IMR-90 (cell line): ENCODE measurements at regions not wholly inside any gene's neighbourhood (a gene's known extent, or its start where the extent isn't known, plus 50 kb on each side); places are given as distances from the start of the nearest gene placed in this dataset.
A peak's percentile ranks its signal among the peaks of the same experiment; 100 is the strongest.

Experiments
- ATAC-seq: fragments of 200-7000 bp; cut with Tn5 transposase; 2 replicates; pipeline ENCODE4 v1.9.1; 2020; ENCODE audit warnings: low read depth, mild to moderate bottlenecking, moderate library complexity
- BruUV-seq: library from RNA; stranded (reverse); fragments of 400-500 nt; replicated peaks from 2 replicates; lab custom pipeline; 2021; lab: Mats Ljungman, UMichigan
- CTCF ChIA-PET: fragments of 300-600 bp; formaldehyde crosslinking; extraction: SDS; loops from one replicate; lab custom pipeline; 2021; ENCODE audit warnings: antibody characterized with exemption; lab: Yijun Ruan, JAX
- POLR2A ChIA-PET: fragments of 300-600 bp; sonication (Branson Sonifier 250); formaldehyde crosslinking; loops from one replicate; lab custom pipeline; 2022; ENCODE audit warnings: antibody characterized with exemption; ENCODE audit not compliant: unreplicated experiment; lab: Charles Lee
- DNase-seq: peaks from one replicate; pipeline ENCODE4 v3.0.0; 2013
- H2AFZ ChIP-seq: replicated peaks from 2 replicates; pipeline ENCODE3; 2013; ENCODE audit warnings: low read length, mild to moderate bottlenecking; ENCODE audit not compliant: poor library complexity
- H2AK5ac ChIP-seq: 2 replicates; pipeline ENCODE4 v1.6.1; 2013; ENCODE audit warnings: low read depth, low read length, inconsistent platforms
- H2AK9ac ChIP-seq: replicated peaks from 2 replicates; pipeline ENCODE3; 2013; ENCODE audit warnings: mild to moderate bottlenecking, low read depth, low read length, moderate library complexity; ENCODE audit not compliant: poor library complexity
- H2BK120ac ChIP-seq: 2 replicates; pipeline ENCODE4 v1.6.1; 2013; ENCODE audit warnings: low read depth, low read length, inconsistent platforms
- H2BK15ac ChIP-seq: 3 replicates; pipeline ENCODE4 v1.6.1; 2013; ENCODE audit warnings: low read depth, low read length, inconsistent platforms
- H2BK20ac ChIP-seq: 2 replicates; pipeline ENCODE4 v1.6.1; 2013; ENCODE audit warnings: low read depth, mild to moderate bottlenecking, inconsistent platforms, low read length, moderate library complexity
- H2BK5ac ChIP-seq: 2 replicates; pipeline ENCODE4 v1.6.1; 2013; ENCODE audit warnings: mild to moderate bottlenecking, low read depth, low read length, inconsistent platforms; ENCODE audit not compliant: poor library complexity, severe bottlenecking
- H3K14ac ChIP-seq: replicated peaks from 2 replicates; pipeline ENCODE4 v1.6.1; 2013; ENCODE audit warnings: low read depth, low read length, inconsistent platforms
- H3K18ac ChIP-seq: 2 replicates; pipeline ENCODE4 v1.6.1; 2013; ENCODE audit warnings: low read depth, low read length, control low read depth
- H3K23ac ChIP-seq: 2 replicates; pipeline ENCODE4 v1.6.1; 2013; ENCODE audit warnings: low read depth, low read length, inconsistent platforms
- H3K27ac ChIP-seq: 2 replicates; pipeline ENCODE4 v1.5.1; 2013; ENCODE audit warnings: mild to moderate bottlenecking, control low read depth, low read length; ENCODE audit not compliant: insufficient read depth
- H3K27me3 ChIP-seq: 2 replicates; pipeline ENCODE4 v1.6.1; 2013; ENCODE audit warnings: low read length; ENCODE audit not compliant: control insufficient read depth, insufficient read depth
- H3K36me3 ChIP-seq: 2 replicates; pipeline ENCODE4 v1.6.1; 2013; ENCODE audit warnings: low read length, mixed read lengths; ENCODE audit not compliant: control insufficient read depth, insufficient read depth
- H3K4ac ChIP-seq: 2 replicates; pipeline ENCODE4 v1.6.1; 2013; ENCODE audit warnings: low read depth, low read length, inconsistent platforms
- H3K4me1 ChIP-seq: 2 replicates; pipeline ENCODE4 v1.6.1; 2013; ENCODE audit warnings: low read length, mixed read lengths; ENCODE audit not compliant: control insufficient read depth, insufficient read depth
- H3K4me2 ChIP-seq: 2 replicates; pipeline ENCODE4 v1.6.1; 2013; ENCODE audit warnings: low read depth, mild to moderate bottlenecking, control low read depth, low read length, moderate library complexity
- H3K4me3 ChIP-seq: 2 replicates; pipeline ENCODE4 v1.5.1; 2013; ENCODE audit warnings: low read depth, mild to moderate bottlenecking, control low read depth, low read length, moderate library complexity; ENCODE audit not compliant: insufficient read depth
- H3K56ac ChIP-seq: 2 replicates; pipeline ENCODE4 v1.6.1; 2013; ENCODE audit warnings: low read length, inconsistent platforms; ENCODE audit not compliant: insufficient read depth; ENCODE audit errors: extremely low read depth
- H3K79me1 ChIP-seq, 2 experiments: 2 replicates each; pipeline ENCODE4 v1.6.1; 2013; ENCODE audit warnings: low read length in 2 of 2, inconsistent platforms in 1 of 2, low read depth in 1 of 2
- H3K9ac ChIP-seq: 2 replicates; pipeline ENCODE4 v1.6.1; 2013; ENCODE audit warnings: low read depth, low read length, control low read depth
- H3K9me1 ChIP-seq: 2 replicates; pipeline ENCODE4 v1.6.1; 2013; ENCODE audit warnings: low read length, inconsistent platforms; ENCODE audit not compliant: insufficient read depth
- H3K9me3 ChIP-seq: 2 replicates; pipeline ENCODE4 v1.6.1; 2013; ENCODE audit warnings: low read length; ENCODE audit not compliant: control insufficient read depth, insufficient read depth
- H4K20me1 ChIP-seq: 2 replicates; pipeline ENCODE4 v1.6.1; 2013; ENCODE audit warnings: low read length, inconsistent platforms; ENCODE audit not compliant: insufficient read depth
- H4K5ac ChIP-seq: 2 replicates; pipeline ENCODE4 v1.6.1; 2013; ENCODE audit warnings: mild to moderate bottlenecking, low read depth, low read length, control low read depth
- H4K8ac ChIP-seq, 2 experiments: 2 replicates each; pipeline ENCODE4 v1.6.1; 2013; ENCODE audit warnings: low read depth in 2 of 2, low read length in 2 of 2, control low read depth in 1 of 2, inconsistent platforms in 1 of 2
- H4K91ac ChIP-seq: 2 replicates; pipeline ENCODE4 v1.6.1; 2013; ENCODE audit warnings: low read depth, low read length, inconsistent platforms; ENCODE audit not compliant: insufficient read depth
- BHLHE40 ChIP-seq: fragments of 150-350 bp; IDR thresholded peaks from 2 replicates; pipeline ENCODE4 v1.6.1; 2016; ENCODE audit warnings: mild to moderate bottlenecking, low read depth, low read length
- FOS ChIP-seq: fragments of 150-350 bp; IDR thresholded peaks from 2 replicates; pipeline ENCODE4 v1.6.1; 2016; ENCODE audit warnings: low read depth, low read length
- MAFK ChIP-seq: IDR thresholded peaks from 2 replicates; pipeline ENCODE4 v1.6.1; 2012; ENCODE audit warnings: low read depth, low read length, improper control_type of control experiment
- MAZ ChIP-seq: IDR thresholded peaks from 2 replicates; pipeline ENCODE4 v1.6.1; 2012; ENCODE audit warnings: low read depth, mild to moderate bottlenecking, low read length, improper control_type of control experiment, moderate library complexity, borderline replicate concordance
- MXI1 ChIP-seq: IDR thresholded peaks from 2 replicates; pipeline ENCODE4 v1.6.1; 2012; ENCODE audit warnings: low read depth, mild to moderate bottlenecking, low read length, moderate library complexity, borderline replicate concordance
- NFE2L2 ChIP-seq: fragments of 150-350 bp; IDR thresholded peaks from 2 replicates; pipeline ENCODE4 v1.6.1; 2016; ENCODE audit warnings: low read depth, mild to moderate bottlenecking, low read length
- POLR2A ChIP-seq: IDR thresholded peaks from 2 replicates; pipeline ENCODE4 v1.6.1; 2012; ENCODE audit warnings: mild to moderate bottlenecking, low read depth, low read length
- RAD21 ChIP-seq: IDR thresholded peaks from 2 replicates; pipeline ENCODE4 v1.6.1; 2012; ENCODE audit warnings: low read length, improper control_type of control experiment
- RCOR1 ChIP-seq: IDR thresholded peaks from 2 replicates; pipeline ENCODE4 v1.6.1; 2012; ENCODE audit warnings: mild to moderate bottlenecking, low read length, improper control_type of control experiment; ENCODE audit not compliant: insufficient replicate concordance
- WGBS, 2 experiments: methylation state at CpG; one replicate each; pipeline versions ENCODE4 v1.1.5 to v1.1.7; 2013; ENCODE audit warnings: missing lambda C conversion rate in 2 of 2; ENCODE audit not compliant: insufficient read length in 1 of 2; ENCODE audit errors: extremely low coverage in 2 of 2; 5-methylcytosine and 5-hydroxymethylcytosine counted together
- dilution Hi-C: fragments of 300-500 bp; cut with HindIII; formaldehyde crosslinking; loops from one replicate; pipeline ENCODE4 v1.14.3; 2018; ENCODE audit warnings: low sequenced_read_pairs; ENCODE audit not compliant: unreplicated experiment
- in situ Hi-C: fragments of 300-500 bp; cut with MboI; formaldehyde crosslinking; loops from 3 replicates; pipeline ENCODE4 v1.14.3; 2019; ENCODE audit warnings: low sequenced_read_pairs, inconsistent platforms, mixed read lengths
- intact Hi-C: fragments of 100-400 bp; cut with micrococcal nuclease; formaldehyde crosslinking; loops from 2 replicates; pipeline ENCODE4 v1.10.0; 2022
- TF ChIP-seq, protein P1 (sequence below): conservative IDR thresholded peaks from 2 replicates; pipeline ENCODE4 v1.5.1; 2012; ENCODE audit warnings: mild to moderate bottlenecking, low read depth, low read length, improper control_type of control experiment
- TF ChIP-seq, protein P2 (sequence below): fragments of 150-350 bp; IDR thresholded peaks from 2 replicates; pipeline ENCODE4 v1.6.1; 2017; ENCODE audit warnings: mild to moderate bottlenecking, antibody characterized with exemption, low read length, low read depth
- TF ChIP-seq, protein P3 (sequence below): fragments of 150-350 bp; IDR thresholded peaks from 2 replicates; pipeline ENCODE4 v1.6.1; 2016; ENCODE audit warnings: low read depth, mild to moderate bottlenecking, low read length, moderate library complexity, borderline replicate concordance

DNA sequence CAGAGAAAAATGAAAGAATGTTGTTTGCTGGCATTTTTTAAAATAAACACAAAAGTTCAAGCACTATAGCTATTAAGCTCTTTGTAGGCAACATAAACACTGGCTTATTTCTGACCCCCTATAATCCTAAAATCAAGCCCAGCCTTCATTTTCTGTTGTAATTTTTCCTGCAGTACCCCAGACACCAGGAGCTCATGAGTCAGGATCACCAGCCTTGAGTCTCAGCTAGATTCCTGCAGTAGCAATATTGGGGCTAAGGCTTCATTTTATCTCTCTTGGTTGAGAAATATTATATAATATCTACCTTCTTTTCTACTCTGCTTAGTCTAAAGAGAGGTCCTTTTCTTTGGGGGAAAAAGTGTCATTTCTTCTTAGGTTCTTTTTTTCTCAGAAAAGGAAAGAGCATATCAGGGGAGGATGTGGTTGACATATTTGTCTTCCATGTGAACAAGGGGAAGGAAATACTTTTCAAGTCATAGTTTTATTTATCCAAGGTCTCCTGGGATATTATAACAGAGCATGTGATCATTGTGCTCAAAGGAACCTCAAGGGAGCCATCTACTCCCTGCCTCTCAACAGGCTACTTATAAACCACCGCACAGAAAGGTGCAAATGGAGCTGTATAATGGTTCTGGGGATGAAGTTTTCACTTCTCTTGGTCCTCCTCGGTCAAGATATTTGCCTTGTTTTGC is 678.3 kb upstream of the NR3C2 start:
- Histone ChIP-seq H3K4me3 (no peak overlapping the region), H3K9me1 (peaks cover 3% of the 10 kb centered on the region), H4K91ac (peak overlapping the region; percentile 13), H3K56ac (no peak overlapping the region), H3K9me3 (no peaks in the 10 kb centered on the region), H3K18ac (peak overlapping the region; percentile 60; the same call in 1 of the 2 replicates), H4K8ac (peak overlapping the region in 1 of 2 experiments; percentile 68; a peak in 1 of 4 replicates), H3K4me2 (no peak overlapping the region; the same call in 1 of the 2 replicates), H2BK120ac (peak overlapping the region; percentile 76), H3K4me1 (peaks cover 4% of the 10 kb centered on the region), H3K14ac (peak overlapping the region; percentile 77), H2BK20ac (peak overlapping the region; percentile 64; the same call in 1 of the 2 replicates), H3K36me3 (no peaks in the 10 kb centered on the region), H4K5ac (peak overlapping the region; percentile 77), H3K79me1 (no peaks in the 10 kb centered on the region), H3K23ac (peak overlapping the region; percentile 12; the same call in 1 of the 2 replicates), H3K27ac (no peak overlapping the region), H2AK9ac (no peak overlapping the region), H2BK5ac (peak overlapping the region; percentile 3), H3K9ac (no peak overlapping the region), H3K27me3 (no peaks in the 10 kb centered on the region), H2AK5ac (no peak overlapping the region), H4K20me1 (no peaks in the 10 kb centered on the region), H2AFZ (no peak overlapping the region), H2BK15ac (peak overlapping the region; percentile 44; the same call in 1 of the 3 replicates), H3K4ac (peak overlapping the region; percentile 58)
- no TSS peak for BruUV-seq
- ATAC-seq (peak; percentile 80), DNase-seq (peak; percentile 28)
- TF ChIP-seq BHLHE40 (no peak), MXI1 (no peak), MAZ (no peak), POLR2A (no peak), RCOR1 (no peak), NFE2L2 (no peak), MAFK (no peak), RAD21 (no peak), FOS (no peak)
- TF ChIP-seq, protein P1, sequence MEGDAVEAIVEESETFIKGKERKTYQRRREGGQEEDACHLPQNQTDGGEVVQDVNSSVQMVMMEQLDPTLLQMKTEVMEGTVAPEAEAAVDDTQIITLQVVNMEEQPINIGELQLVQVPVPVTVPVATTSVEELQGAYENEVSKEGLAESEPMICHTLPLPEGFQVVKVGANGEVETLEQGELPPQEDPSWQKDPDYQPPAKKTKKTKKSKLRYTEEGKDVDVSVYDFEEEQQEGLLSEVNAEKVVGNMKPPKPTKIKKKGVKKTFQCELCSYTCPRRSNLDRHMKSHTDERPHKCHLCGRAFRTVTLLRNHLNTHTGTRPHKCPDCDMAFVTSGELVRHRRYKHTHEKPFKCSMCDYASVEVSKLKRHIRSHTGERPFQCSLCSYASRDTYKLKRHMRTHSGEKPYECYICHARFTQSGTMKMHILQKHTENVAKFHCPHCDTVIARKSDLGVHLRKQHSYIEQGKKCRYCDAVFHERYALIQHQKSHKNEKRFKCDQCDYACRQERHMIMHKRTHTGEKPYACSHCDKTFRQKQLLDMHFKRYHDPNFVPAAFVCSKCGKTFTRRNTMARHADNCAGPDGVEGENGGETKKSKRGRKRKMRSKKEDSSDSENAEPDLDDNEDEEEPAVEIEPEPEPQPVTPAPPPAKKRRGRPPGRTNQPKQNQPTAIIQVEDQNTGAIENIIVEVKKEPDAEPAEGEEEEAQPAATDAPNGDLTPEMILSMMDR = no peak
- TF ChIP-seq, protein P2, sequence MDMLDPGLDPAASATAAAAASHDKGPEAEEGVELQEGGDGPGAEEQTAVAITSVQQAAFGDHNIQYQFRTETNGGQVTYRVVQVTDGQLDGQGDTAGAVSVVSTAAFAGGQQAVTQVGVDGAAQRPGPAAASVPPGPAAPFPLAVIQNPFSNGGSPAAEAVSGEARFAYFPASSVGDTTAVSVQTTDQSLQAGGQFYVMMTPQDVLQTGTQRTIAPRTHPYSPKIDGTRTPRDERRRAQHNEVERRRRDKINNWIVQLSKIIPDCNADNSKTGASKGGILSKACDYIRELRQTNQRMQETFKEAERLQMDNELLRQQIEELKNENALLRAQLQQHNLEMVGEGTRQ = no peak
- TF ChIP-seq, protein P3, sequence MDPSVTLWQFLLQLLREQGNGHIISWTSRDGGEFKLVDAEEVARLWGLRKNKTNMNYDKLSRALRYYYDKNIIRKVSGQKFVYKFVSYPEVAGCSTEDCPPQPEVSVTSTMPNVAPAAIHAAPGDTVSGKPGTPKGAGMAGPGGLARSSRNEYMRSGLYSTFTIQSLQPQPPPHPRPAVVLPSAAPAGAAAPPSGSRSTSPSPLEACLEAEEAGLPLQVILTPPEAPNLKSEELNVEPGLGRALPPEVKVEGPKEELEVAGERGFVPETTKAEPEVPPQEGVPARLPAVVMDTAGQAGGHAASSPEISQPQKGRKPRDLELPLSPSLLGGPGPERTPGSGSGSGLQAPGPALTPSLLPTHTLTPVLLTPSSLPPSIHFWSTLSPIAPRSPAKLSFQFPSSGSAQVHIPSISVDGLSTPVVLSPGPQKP = no peak
- intact Hi-C loops (no loop called here), in situ Hi-C loops (no loop called here), dilution Hi-C loops (no loop called here)
- ChIA-PET POLR2A (no interaction called here), CTCF (interaction anchor here (0.6 to 1.2 kb wide), 2 partner anchors 15 to 44 kb away, joined by 3 to 5 read pairs; no protein-coding TSS in a partner anchor)
- no CpG with 5 or more reads among the region's 2 CpGs for WGBS, 2 experiments
